ENCODE measurements at regions not wholly inside any gene's neighbourhood (a gene's known extent, or its start where the extent isn't known, plus 50 kb on each side); places are given as distances from the start of the nearest gene placed in this dataset.

GRCh38 chr2:217379807-217380206 is 519.9 kb upstream of the TNP1 start (continued):
- TF ChIP-seq BCL3 (IDR thresholded peaks at IDR 0.05; ENCODE audit: borderline replicate concordance, insufficient read depth, low read depth, low read length, poor library complexity, severe bottlenecking), result no peak
- TF ChIP-seq KDM1A (IDR thresholded peaks at IDR 0.05; ENCODE audit: borderline replicate concordance), result no peak
- no peak for TF ChIP-seq TBL1XR1 (IDR thresholded peaks at IDR 0.05; ENCODE audit: low read depth, low read length)
- no peak for TF ChIP-seq MXI1 (IDR thresholded peaks at IDR 0.05; ENCODE audit: low read depth, low read length)
- TF ChIP-seq FOXM1 (IDR thresholded peaks at IDR 0.05; ENCODE audit: low read depth, low read length), result no peak

GRCh38 chr2:217372794-217373193 is 512.9 kb upstream of the TNP1 start:
- FAIRE-seq, result no peak
- Histone ChIP-seq H3K4me1 (ENCODE audit: control insufficient read depth, insufficient read depth, low read length) (no peaks in the 10 kb centered on the region), H2AFZ (ENCODE audit: control insufficient read depth, low read depth, low read length) (no peak overlapping the region), H3K27ac (ENCODE audit: control insufficient read depth, insufficient read depth) (no peak overlapping the region), H3K27me3 (replicated peaks in 1 of 2; ENCODE audit: control insufficient read depth in 2 of 2, insufficient read depth in 2 of 2, low read length in 1 of 2) (no peaks in the 10 kb centered on the region; a peak in 2 of 4 replicates), H3K9ac (ENCODE audit: control insufficient read depth, insufficient read depth, low read length) (no peak overlapping the region), H3K36me3 (ENCODE audit: control insufficient read depth in 2 of 2, insufficient read depth in 2 of 2, low read length in 1 of 2) (no peaks in the 10 kb centered on the region), H3K4me2 (ENCODE audit: control insufficient read depth, insufficient read depth) (no peak overlapping the region), H3K4me3 (no peak overlapping the region), H3K79me2 (ENCODE audit: control insufficient read depth, insufficient read depth, low read length) (no peaks in the 10 kb centered on the region), H3K9me3 (replicated peaks; ENCODE audit: control insufficient read depth, insufficient read depth, low read length) (no peaks in the 10 kb centered on the region), H4K20me1 (ENCODE audit: control insufficient read depth, insufficient read depth) (no peaks in the 10 kb centered on the region)
- intact Hi-C loops (cut with micrococcal nuclease; ENCODE audit: unreplicated experiment), result no loop called here
- 94% methylated on average over 2 of the region's 2 CpGs for WGBS (ENCODE audit: insufficient coverage, insufficient replicate concordance, low lambda C conversion rate, missing lambda C conversion rate)
- no peak for TF ChIP-seq PML (IDR thresholded peaks at IDR 0.05; ENCODE audit: low read length)
- no peak for TF ChIP-seq RFX5 (IDR thresholded peaks at IDR 0.05; ENCODE audit: low read depth, low read length)
- no peak for TF ChIP-seq NFYA (IDR thresholded peaks at IDR 0.05; ENCODE audit: borderline replicate concordance, low read depth, low read length)
- no peak for TF ChIP-seq TAF1 (IDR thresholded peaks at IDR 0.05; ENCODE audit: borderline replicate concordance, low read depth, low read length)
- no peak for TF ChIP-seq E4F1 (IDR thresholded peaks at IDR 0.05; ENCODE audit: borderline replicate concordance, partially characterized antibody)
- no peak for TF ChIP-seq E2F4 (IDR thresholded peaks at IDR 0.05; ENCODE audit: low read depth, low read length)
- no peak for TF ChIP-seq ZNF207 (IDR thresholded peaks at IDR 0.05; ENCODE audit: borderline replicate concordance)
- RAD21 ChIA-PET (ENCODE audit: unreplicated experiment), result no interaction called here
- DNase-seq (ENCODE audit: low read depth, low spot score), result no peak
- SMC1A ChIA-PET (ENCODE audit: uncharacterized antibody, unreplicated experiment), result no interaction called here
- CTCF ChIA-PET, result no interaction called here
- BruUV-seq (replicated peaks), result no TSS peak
- POLR2A ChIA-PET, result no interaction called here
- in situ Hi-C loops (cut with MboI), result no loop called here
- ATAC-seq, result no peak

Measured in GM12878 (cell line).